ENCODE measurements at regions not wholly inside any gene's neighbourhood (a gene's known extent, or its start where the extent isn't known, plus 50 kb on each side); places are given as distances from the start of the nearest gene placed in this dataset.

- TF ChIP-seq, protein P1, sequence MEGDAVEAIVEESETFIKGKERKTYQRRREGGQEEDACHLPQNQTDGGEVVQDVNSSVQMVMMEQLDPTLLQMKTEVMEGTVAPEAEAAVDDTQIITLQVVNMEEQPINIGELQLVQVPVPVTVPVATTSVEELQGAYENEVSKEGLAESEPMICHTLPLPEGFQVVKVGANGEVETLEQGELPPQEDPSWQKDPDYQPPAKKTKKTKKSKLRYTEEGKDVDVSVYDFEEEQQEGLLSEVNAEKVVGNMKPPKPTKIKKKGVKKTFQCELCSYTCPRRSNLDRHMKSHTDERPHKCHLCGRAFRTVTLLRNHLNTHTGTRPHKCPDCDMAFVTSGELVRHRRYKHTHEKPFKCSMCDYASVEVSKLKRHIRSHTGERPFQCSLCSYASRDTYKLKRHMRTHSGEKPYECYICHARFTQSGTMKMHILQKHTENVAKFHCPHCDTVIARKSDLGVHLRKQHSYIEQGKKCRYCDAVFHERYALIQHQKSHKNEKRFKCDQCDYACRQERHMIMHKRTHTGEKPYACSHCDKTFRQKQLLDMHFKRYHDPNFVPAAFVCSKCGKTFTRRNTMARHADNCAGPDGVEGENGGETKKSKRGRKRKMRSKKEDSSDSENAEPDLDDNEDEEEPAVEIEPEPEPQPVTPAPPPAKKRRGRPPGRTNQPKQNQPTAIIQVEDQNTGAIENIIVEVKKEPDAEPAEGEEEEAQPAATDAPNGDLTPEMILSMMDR (conservative IDR thresholded peaks at IDR 0.05 in 1 of 2, IDR thresholded peaks at IDR 0.05 in 1 of 2; ENCODE audit: extremely low read depth in 1 of 2, insufficient read depth in 1 of 2, low read depth in 1 of 2, low read length in 2 of 2), result no peak
- TF ChIP-seq EZH2 (IDR thresholded peaks at IDR 0.05; ENCODE audit: borderline replicate concordance, low read length), result no peak
Observed at GRCh38 chr13:33537676-33538075, 252.1 kb upstream of the STARD13 start.
